ENCODE measurements at regions not wholly inside any gene's neighbourhood (a gene's known extent, or its start where the extent isn't known, plus 50 kb on each side); places are given as distances from the start of the nearest gene placed in this dataset.

DNA sequence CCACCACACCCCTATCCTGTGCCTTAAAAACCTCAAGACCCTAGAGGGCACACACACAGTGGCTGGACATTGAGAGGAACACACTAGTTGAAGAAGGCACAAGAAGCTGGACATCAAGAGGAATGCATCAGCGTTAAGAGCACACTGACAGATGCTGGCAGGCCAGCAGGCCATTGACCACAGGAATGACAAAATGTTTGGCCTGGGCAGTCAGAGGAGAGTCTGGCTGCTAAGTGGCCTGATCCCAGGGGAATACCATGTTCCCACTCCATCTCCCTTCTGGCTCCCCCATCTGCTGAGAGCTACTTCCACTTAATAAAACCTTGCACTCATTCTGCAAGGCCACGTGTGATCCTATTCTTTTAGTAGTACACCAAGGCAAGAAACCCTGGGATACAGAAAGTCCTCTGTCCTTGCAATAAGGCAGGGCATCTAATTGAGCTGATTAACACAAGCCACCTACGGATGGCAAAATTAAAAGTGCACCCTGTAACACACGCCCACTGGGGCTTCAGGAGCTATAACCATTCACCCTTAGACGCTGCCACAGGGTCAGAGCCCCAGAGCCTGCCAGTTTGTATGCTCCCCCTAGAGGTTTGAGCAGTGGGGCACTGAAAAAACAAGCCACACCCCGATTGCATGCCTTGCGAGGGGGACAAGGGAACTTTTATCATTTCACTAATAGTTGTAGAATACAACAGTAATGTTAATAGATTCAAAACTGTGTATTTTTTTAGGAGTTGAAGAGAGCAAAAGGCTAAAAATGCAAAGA lies 1216.1 kb upstream of the NCAM2 start:
- TF ChIP-seq, protein P1, sequence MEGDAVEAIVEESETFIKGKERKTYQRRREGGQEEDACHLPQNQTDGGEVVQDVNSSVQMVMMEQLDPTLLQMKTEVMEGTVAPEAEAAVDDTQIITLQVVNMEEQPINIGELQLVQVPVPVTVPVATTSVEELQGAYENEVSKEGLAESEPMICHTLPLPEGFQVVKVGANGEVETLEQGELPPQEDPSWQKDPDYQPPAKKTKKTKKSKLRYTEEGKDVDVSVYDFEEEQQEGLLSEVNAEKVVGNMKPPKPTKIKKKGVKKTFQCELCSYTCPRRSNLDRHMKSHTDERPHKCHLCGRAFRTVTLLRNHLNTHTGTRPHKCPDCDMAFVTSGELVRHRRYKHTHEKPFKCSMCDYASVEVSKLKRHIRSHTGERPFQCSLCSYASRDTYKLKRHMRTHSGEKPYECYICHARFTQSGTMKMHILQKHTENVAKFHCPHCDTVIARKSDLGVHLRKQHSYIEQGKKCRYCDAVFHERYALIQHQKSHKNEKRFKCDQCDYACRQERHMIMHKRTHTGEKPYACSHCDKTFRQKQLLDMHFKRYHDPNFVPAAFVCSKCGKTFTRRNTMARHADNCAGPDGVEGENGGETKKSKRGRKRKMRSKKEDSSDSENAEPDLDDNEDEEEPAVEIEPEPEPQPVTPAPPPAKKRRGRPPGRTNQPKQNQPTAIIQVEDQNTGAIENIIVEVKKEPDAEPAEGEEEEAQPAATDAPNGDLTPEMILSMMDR (IDR thresholded peaks at IDR 0.05; ENCODE audit: low read depth, low read length), result no peak
- DNase-seq (ENCODE audit: extremely low read depth, low read depth), result no peak

DNA sequence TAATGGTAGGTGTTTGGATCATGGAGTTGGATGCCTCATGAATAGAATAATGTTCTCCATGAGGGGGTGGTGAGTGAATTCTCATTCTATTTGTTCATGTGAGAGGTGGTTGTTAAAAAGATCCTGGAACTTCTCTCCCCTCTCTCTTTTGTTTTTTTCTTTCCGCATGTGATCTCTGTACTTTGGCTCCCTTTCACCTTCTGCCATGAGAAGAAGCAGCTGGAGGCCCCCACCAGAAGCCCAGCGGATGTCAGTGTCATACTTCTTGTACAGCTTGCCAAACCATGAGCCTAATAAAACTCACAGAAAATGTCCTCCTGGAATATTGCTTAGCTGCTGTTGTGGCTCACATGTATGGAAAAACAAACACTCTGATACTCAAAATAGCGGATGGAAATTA lies 1212.3 kb upstream of the NCAM2 start:
- no peak for DNase-seq (ENCODE audit: extremely low read depth, low read depth)
- TF ChIP-seq, protein P1 (IDR thresholded peaks at IDR 0.05; ENCODE audit: low read depth, low read length), result no peak

DNA sequence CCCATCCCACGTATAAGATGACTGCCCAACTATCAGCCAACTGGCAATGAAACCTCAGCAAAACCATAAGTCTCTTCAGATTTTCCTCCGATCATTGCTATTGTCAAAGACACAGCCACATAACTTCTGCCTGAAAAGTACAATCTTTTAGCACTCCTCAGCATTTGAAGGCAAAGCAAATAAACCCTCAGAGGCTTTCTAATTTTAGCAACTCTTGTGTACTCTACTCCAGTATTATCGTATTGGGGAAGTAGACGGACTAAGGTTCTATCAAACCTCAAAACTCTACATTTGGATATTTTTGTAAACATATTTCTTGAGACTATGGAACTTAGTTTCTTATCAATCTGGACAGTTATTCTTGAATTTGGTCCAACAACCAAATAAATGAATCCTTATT lies 1206.2 kb upstream of the NCAM2 start:
- DNase-seq (ENCODE audit: extremely low read depth, low read depth), result no peak
- TF ChIP-seq, protein P1 (IDR thresholded peaks at IDR 0.05; ENCODE audit: low read depth, low read length), result no peak

DNA sequence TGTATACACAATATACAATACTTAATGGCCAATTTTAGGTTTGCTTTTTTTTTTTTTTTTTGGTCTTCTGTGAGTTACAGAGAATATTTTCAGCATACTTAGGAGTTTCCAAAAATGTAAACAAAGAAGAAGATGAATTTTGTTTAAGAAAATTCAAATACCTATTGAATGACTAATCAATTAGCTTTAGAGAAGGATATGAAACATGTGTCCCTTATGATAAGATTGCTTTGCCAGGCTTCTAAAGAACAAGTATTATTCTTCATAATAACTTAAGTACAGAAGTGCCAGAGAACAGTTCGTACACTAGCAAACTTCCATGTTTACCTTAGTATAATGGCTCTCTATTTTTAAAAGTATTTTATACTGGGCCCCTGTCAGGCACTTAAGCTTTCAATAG lies 1191.0 kb upstream of the NCAM2 start:
- no peak for DNase-seq (ENCODE audit: extremely low read depth, low read depth)
- TF ChIP-seq, protein P1 (IDR thresholded peaks at IDR 0.05; ENCODE audit: low read depth, low read length), result no peak

DNA sequence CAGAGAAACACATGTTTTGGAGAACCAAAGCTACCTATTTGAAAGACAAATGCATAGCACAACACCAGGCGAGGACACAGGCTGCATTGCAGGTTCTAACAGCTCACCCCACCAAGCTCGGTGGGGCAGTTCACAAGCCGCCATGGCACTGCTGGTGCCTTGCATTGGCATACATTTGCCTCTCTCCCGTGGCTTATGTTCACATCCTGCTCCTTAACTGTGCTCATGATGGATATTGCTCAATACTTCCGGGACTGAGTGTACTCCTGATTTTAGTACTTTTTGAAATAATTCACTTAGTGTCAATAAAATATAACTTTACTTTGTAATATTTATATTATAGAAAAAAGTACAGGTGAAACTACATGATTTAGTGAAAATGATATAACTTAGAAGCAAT lies 1187.4 kb upstream of the NCAM2 start:
- TF ChIP-seq, protein P1 (IDR thresholded peaks at IDR 0.05; ENCODE audit: low read depth, low read length), result no peak
- DNase-seq (ENCODE audit: extremely low read depth, low read depth), result no peak

DNA sequence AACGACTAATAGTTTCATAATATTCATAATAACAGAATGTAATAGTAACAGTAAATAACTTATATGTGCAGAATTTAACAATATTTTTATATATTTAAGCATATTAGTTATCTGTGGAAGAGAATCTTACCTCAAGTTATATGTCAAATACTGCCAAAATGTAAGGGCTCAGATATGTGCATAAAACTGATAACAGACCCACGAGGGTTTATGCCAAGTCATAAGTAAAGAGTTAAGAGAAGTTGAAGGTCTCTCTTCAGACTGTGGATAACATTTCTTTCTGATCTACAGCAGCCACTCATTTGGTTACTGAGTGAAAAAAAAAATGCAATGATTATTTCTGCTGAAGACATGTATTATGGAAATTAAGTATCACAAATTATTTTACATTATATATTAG lies 1167.8 kb upstream of the NCAM2 start:
- TF ChIP-seq, protein P1 (IDR thresholded peaks at IDR 0.05; ENCODE audit: low read depth, low read length), result no peak
- no peak for DNase-seq (ENCODE audit: extremely low read depth, low read depth)

DNA sequence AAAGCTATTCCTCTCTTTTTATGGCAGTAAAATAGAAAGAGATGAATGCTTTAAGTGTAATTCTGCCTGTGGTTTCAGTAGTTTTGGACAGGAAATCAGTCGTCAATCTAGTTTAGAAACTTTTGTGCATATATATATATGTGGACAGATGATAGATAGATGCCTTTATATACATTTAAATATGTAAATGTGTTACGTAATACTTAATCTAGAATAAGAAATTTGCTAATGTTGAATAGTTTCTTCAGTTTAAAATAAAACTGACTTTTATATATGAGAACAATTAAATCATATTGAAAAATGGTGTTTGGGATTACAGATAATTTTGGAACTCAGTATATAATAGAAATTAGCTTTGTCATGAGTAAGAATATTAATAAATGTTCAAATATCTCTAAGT lies 1165.7 kb upstream of the NCAM2 start:
- DNase-seq (ENCODE audit: extremely low read depth, low read depth), result no peak
- TF ChIP-seq, protein P1 (IDR thresholded peaks at IDR 0.05; ENCODE audit: low read depth, low read length), result no peak
